ENCODE measurements at regions not wholly inside any gene's neighbourhood (a gene's known extent, or its start where the extent isn't known, plus 50 kb on each side); places are given as distances from the start of the nearest gene placed in this dataset.

GRCh38 chr5:135218790-135219568 is 180.1 kb downstream of the MACROH2A1 start:
- no peak for DNase-seq (ENCODE audit: low read depth in 3 of 3)

GRCh38 chr5:135218486-135218755 is 180.6 kb downstream of the MACROH2A1 start:
- no peak for DNase-seq (ENCODE audit: low read depth in 3 of 3)

GRCh38 chr5:135217669-135218485 is 181.2 kb downstream of the MACROH2A1 start:
- no peak for DNase-seq (ENCODE audit: low read depth in 3 of 3)

GRCh38 chr5:135216471-135217343 is 182.3 kb downstream of the MACROH2A1 start:
- DNase-seq (ENCODE audit: low read depth in 3 of 3): no peak

GRCh38 chr5:135215617-135216470 is 181.8 kb upstream of the PITX1 start:
- DNase-seq (ENCODE audit: low read depth in 3 of 3): no peak

- DNase-seq (ENCODE audit: low read depth in 3 of 3): no peak
These were observed 181.0 kb upstream of the PITX1 start for GRCh38 chr5:135214897-135215616.

- DNase-seq (ENCODE audit: low read depth in 3 of 3): no peak
These were observed 179.6 kb upstream of the PITX1 start for GRCh38 chr5:135213466-135214239.

GRCh38 chr5:135213027-135213386 is 179.0 kb upstream of the PITX1 start:
- no peak for DNase-seq (ENCODE audit: low read depth in 3 of 3)

GRCh38 chr5:135212361-135213026 is 178.5 kb upstream of the PITX1 start:
- no peak for DNase-seq (ENCODE audit: low read depth in 3 of 3)

GRCh38 chr5:135211791-135212190 is 177.8 kb upstream of the PITX1 start:
- no peak for DNase-seq (ENCODE audit: low read depth in 3 of 3)

GRCh38 chr5:135211083-135211790 is 177.2 kb upstream of the PITX1 start:
- no peak for DNase-seq (ENCODE audit: low read depth in 3 of 3)

GRCh38 chr5:135210286-135211055 is 176.4 kb upstream of the PITX1 start:
- DNase-seq (ENCODE audit: low read depth in 3 of 3): no peak

GRCh38 chr5:135208903-135209721 is 175.1 kb upstream of the PITX1 start:
- DNase-seq (ENCODE audit: low read depth in 3 of 3): no peak

- no peak for DNase-seq (ENCODE audit: low read depth in 3 of 3)
These were observed 174.5 kb upstream of the PITX1 start for GRCh38 chr5:135208555-135208902.

GRCh38 chr5:135207866-135208265 is 173.8 kb upstream of the PITX1 start:
- no peak for DNase-seq (ENCODE audit: low read depth in 3 of 3)

GRCh38 chr5:135206862-135207261 is 172.8 kb upstream of the PITX1 start:
- no peak for DNase-seq (ENCODE audit: low read depth in 3 of 3)

- DNase-seq (ENCODE audit: low read depth in 3 of 3): no peak
These were observed 171.8 kb upstream of the PITX1 start for GRCh38 chr5:135205632-135206349.

Measured in stimulated activated CD4-positive, alpha-beta T cell treated with anti-CD3 and anti-CD28 coated beads, TNF-alpha, amount 100 ng/mL, for 48 hours (primary cell).